H9 (cell line): ENCODE measurements at regions not wholly inside any gene's neighbourhood (a gene's known extent, or its start where the extent isn't known, plus 50 kb on each side); places are given as distances from the start of the nearest gene placed in this dataset.

ENCODE experiments used
- DNase-seq: peaks from one replicate; pipeline ENCODE4 v3.0.0-alpha.2; 2017
- H2AFZ ChIP-seq: one replicate; pipeline ENCODE4 v1.6.1; 2013; ENCODE audit warnings: mild to moderate bottlenecking, low read length, control low read depth, moderate library complexity
- H2AK5ac ChIP-seq: 2 replicates; pipeline ENCODE4 v1.6.1; 2013; ENCODE audit warnings: low read length, control low read depth, mixed read lengths; ENCODE audit not compliant: insufficient read length
- H2BK120ac ChIP-seq: one replicate; pipeline ENCODE4 v1.6.1; 2013; ENCODE audit warnings: low read depth, mild to moderate bottlenecking, low read length, control low read depth, inconsistent platforms; ENCODE audit not compliant: poor library complexity, severe bottlenecking
- H2BK12ac ChIP-seq: 2 replicates; pipeline ENCODE4 v1.6.1; 2013; ENCODE audit warnings: low read length, control low read depth, mixed read lengths, low read depth; ENCODE audit not compliant: insufficient read length
- H2BK15ac ChIP-seq: 2 replicates; pipeline ENCODE4 v1.6.1; 2013; ENCODE audit warnings: low read depth, low read length, control low read depth
- H2BK20ac ChIP-seq: one replicate; pipeline ENCODE4 v1.6.1; 2013; ENCODE audit warnings: low read depth, mild to moderate bottlenecking, low read length, control low read depth, inconsistent platforms; ENCODE audit not compliant: poor library complexity, severe bottlenecking
- H2BK5ac ChIP-seq: 2 replicates; pipeline ENCODE4 v1.6.1; 2013; ENCODE audit warnings: low read length, control low read depth, mixed read lengths; ENCODE audit not compliant: insufficient read length
- H3K14ac ChIP-seq: 2 replicates; pipeline ENCODE4 v1.6.1; 2013; ENCODE audit warnings: low read length, control low read depth; ENCODE audit not compliant: insufficient read depth
- H3K18ac ChIP-seq: 2 replicates; pipeline ENCODE4 v1.6.1; 2013; ENCODE audit warnings: low read depth, mild to moderate bottlenecking, mixed read lengths, low read length, control low read depth; ENCODE audit not compliant: insufficient read length
- H3K23ac ChIP-seq: 2 replicates; pipeline ENCODE4 v1.6.1; 2013; ENCODE audit warnings: low read length, control low read depth, mixed read lengths, low read depth; ENCODE audit not compliant: insufficient read length
- H3K23me2 ChIP-seq: 2 replicates; pipeline ENCODE4 v1.6.1; 2013; ENCODE audit warnings: low read depth, mild to moderate bottlenecking, mixed read lengths, low read length, control low read depth; ENCODE audit not compliant: insufficient read length, poor library complexity, severe bottlenecking
- H3K27ac ChIP-seq: 2 replicates; pipeline ENCODE4 v1.5.1; 2013; ENCODE audit warnings: low read length, control low read depth, mixed read lengths, low read depth; ENCODE audit not compliant: insufficient read length
- H3K27me3 ChIP-seq: 2 replicates; pipeline ENCODE4 v1.6.1; 2013; ENCODE audit warnings: low read length, control low read depth, inconsistent platforms; ENCODE audit not compliant: insufficient read depth
- H3K4ac ChIP-seq: 2 replicates; pipeline ENCODE4 v1.6.1; 2013; ENCODE audit warnings: low read depth, mild to moderate bottlenecking, control low read depth, inconsistent platforms, low read length, moderate library complexity
- H3K4me1 ChIP-seq: 2 replicates; pipeline ENCODE4 v1.6.1; 2013; ENCODE audit warnings: low read length, control low read depth, inconsistent platforms; ENCODE audit not compliant: insufficient read depth
- H3K4me2 ChIP-seq: 2 replicates; pipeline ENCODE4 v1.6.1; 2013; ENCODE audit warnings: low read length, control low read depth, mixed read lengths; ENCODE audit not compliant: insufficient read length, insufficient read depth
- H3K56ac ChIP-seq: 2 replicates; pipeline ENCODE4 v1.6.1; 2013; ENCODE audit warnings: low read depth, mild to moderate bottlenecking, mixed read lengths, low read length, control low read depth; ENCODE audit not compliant: insufficient read length
- H3K79me1 ChIP-seq: 2 replicates; pipeline ENCODE4 v1.6.1; 2013; ENCODE audit warnings: low read depth, mild to moderate bottlenecking, moderate library complexity, low read length, control low read depth, inconsistent platforms; ENCODE audit not compliant: insufficient read depth, poor library complexity, severe bottlenecking
- H3K79me2 ChIP-seq: 2 replicates; pipeline ENCODE4 v1.6.1; 2013; ENCODE audit warnings: low read length, control low read depth, inconsistent platforms; ENCODE audit not compliant: insufficient read depth
- H3K9ac ChIP-seq: 2 replicates; pipeline ENCODE4 v1.6.1; 2013; ENCODE audit warnings: low read length, control low read depth, mixed read lengths; ENCODE audit not compliant: insufficient read length; ENCODE audit errors: extremely low read depth
- H3K9me3 ChIP-seq: one replicate; pipeline ENCODE4 v1.6.1; 2013; ENCODE audit warnings: low read depth, low read length, inconsistent platforms; ENCODE audit not compliant: control insufficient read depth
- H3T11ph ChIP-seq: one replicate; pipeline ENCODE4 v1.6.1; 2013; ENCODE audit warnings: mild to moderate bottlenecking, low read length, control low read depth, inconsistent platforms
- H4K20me1 ChIP-seq: one replicate; pipeline ENCODE4 v1.6.1; 2013; ENCODE audit not compliant: control insufficient read depth, insufficient read length, insufficient read depth
- H4K5ac ChIP-seq: 2 replicates; pipeline ENCODE4 v1.6.1; 2013; ENCODE audit warnings: low read depth, mild to moderate bottlenecking, mixed read lengths, low read length, control low read depth; ENCODE audit not compliant: insufficient read length
- H4K8ac ChIP-seq: replicated peaks from 2 replicates; pipeline ENCODE4 v1.6.1; 2013; ENCODE audit warnings: low read length, control low read depth, mixed read lengths, low read depth; ENCODE audit not compliant: insufficient read length
- H4K91ac ChIP-seq: 2 replicates; pipeline ENCODE4 v1.6.1; 2013; ENCODE audit warnings: low read depth, mild to moderate bottlenecking, moderate library complexity, mixed read lengths, low read length, control low read depth; ENCODE audit not compliant: insufficient read length
- H3K27ac Mint-ChIP-seq, 3 experiments: 2 replicates in 2 of 3; 3 replicates in 1 of 3; pipeline ENCODE4 v1.8.0; 2020 to 2021; ENCODE audit warnings: mixed read lengths in 3 of 3, mild to moderate bottlenecking in 1 of 3, moderate library complexity in 1 of 3
- H3K27me3 Mint-ChIP-seq: 2 replicates; pipeline ENCODE4 v1.8.0; 2021; ENCODE audit warnings: low read depth, mild to moderate bottlenecking, moderate library complexity, mixed read lengths
- H3K36me3 Mint-ChIP-seq, 3 experiments: 2 replicates in 2 of 3; 3 replicates in 1 of 3; pipeline ENCODE4 v1.8.0; 2020 to 2021; ENCODE audit warnings: low read depth in 3 of 3, mixed read lengths in 3 of 3; ENCODE audit not compliant: insufficient read depth in 1 of 3
- H3K4me1 Mint-ChIP-seq, 2 experiments: 2 replicates each; pipeline ENCODE4 v1.8.0; 2020; ENCODE audit warnings: mixed read lengths in 2 of 2
- H3K4me3 Mint-ChIP-seq, 2 experiments: 2 replicates in 1 of 2; 3 replicates in 1 of 2; pipeline ENCODE4 v1.8.0; 2020 to 2021; ENCODE audit warnings: mild to moderate bottlenecking in 2 of 2, mixed read lengths in 2 of 2, moderate library complexity in 1 of 2
- H3K9me3 Mint-ChIP-seq, 2 experiments: 2 replicates in 1 of 2; 3 replicates in 1 of 2; pipeline ENCODE4 v1.8.0; 2020; ENCODE audit warnings: mild to moderate bottlenecking in 2 of 2, mixed read lengths in 2 of 2, moderate library complexity in 1 of 2
- WGBS: extraction: QIAGEN DNeasy Blood & Tissue Kit; methylation state at CpG from one replicate; pipeline ENCODE4 v1.1.7; 2013; ENCODE audit warnings: missing lambda C conversion rate, low lambda C conversion rate, mixed read lengths; ENCODE audit not compliant: insufficient read length; ENCODE audit errors: extremely low coverage; 5-methylcytosine and 5-hydroxymethylcytosine counted together
- TF ChIP-seq, protein P1 (sequence below): fragments of 200-600 bp; sonication (generic); conservative IDR thresholded peaks from 3 replicates; pipeline ENCODE4 v1.8.0; 2021; ENCODE audit warnings: antibody characterized with exemption, mild to moderate bottlenecking

DNA sequence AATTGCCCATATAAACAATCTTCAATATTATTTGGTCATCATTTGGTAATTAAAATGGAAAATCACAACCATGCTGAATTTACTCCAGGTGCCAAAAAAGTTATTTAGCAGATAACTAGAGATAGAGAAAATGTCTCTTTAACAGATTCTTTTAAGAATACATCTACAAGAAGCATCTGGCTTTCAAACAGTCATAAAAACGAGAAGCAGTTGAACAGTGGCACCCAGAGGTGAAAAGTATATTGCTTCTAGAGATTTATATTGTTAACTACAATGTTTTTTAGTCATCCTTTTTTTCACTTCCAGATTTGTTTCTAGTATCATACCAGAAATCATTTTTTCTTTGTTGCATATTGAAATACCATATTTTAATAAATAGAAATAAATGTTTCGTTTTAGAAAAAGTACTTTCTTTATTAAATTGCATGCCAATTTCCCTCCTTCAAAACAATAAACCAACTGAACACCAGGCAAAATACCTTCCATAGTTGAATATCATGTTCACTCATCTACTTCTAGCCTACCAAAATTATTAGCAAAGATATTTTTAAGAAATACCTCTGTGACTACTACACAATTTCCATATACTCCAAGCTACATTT is 65.4 kb upstream of the HNRNPA3 start:
- no peak overlapping the region for H4K91ac ChIP-seq
- H3K4me2 ChIP-seq = no peak overlapping the region
- H3K36me3 Mint-ChIP-seq = no peaks in the 10 kb centered on the region
- TF ChIP-seq, protein P1, sequence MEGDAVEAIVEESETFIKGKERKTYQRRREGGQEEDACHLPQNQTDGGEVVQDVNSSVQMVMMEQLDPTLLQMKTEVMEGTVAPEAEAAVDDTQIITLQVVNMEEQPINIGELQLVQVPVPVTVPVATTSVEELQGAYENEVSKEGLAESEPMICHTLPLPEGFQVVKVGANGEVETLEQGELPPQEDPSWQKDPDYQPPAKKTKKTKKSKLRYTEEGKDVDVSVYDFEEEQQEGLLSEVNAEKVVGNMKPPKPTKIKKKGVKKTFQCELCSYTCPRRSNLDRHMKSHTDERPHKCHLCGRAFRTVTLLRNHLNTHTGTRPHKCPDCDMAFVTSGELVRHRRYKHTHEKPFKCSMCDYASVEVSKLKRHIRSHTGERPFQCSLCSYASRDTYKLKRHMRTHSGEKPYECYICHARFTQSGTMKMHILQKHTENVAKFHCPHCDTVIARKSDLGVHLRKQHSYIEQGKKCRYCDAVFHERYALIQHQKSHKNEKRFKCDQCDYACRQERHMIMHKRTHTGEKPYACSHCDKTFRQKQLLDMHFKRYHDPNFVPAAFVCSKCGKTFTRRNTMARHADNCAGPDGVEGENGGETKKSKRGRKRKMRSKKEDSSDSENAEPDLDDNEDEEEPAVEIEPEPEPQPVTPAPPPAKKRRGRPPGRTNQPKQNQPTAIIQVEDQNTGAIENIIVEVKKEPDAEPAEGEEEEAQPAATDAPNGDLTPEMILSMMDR = peak; percentile 82
- no peak overlapping the region for H3K18ac ChIP-seq
- no peak for DNase-seq
- H3K9me3 ChIP-seq = no peaks in the 10 kb centered on the region
- no peak overlapping the region for H3T11ph ChIP-seq
- H3K23ac ChIP-seq = no peak overlapping the region
- no peak overlapping the region for H2AFZ ChIP-seq
- H3K4ac ChIP-seq = no peak overlapping the region
- no CpG with 5 or more reads among the region's 2 CpGs for WGBS
- no peak overlapping the region for H2AK5ac ChIP-seq
- no peaks in the 10 kb centered on the region for H3K4me1 ChIP-seq
- H3K79me1 ChIP-seq = no peaks in the 10 kb centered on the region
- H3K79me2 ChIP-seq = no peaks in the 10 kb centered on the region
- peaks cover 12 to 18% of the 10 kb centered on the region in 2 experiments for H3K4me1 Mint-ChIP-seq
- no peak overlapping the region for H3K56ac ChIP-seq
- H2BK12ac ChIP-seq = no peak overlapping the region
- H4K8ac ChIP-seq = no peak overlapping the region
- H4K20me1 ChIP-seq = no peaks in the 10 kb centered on the region
- no peak overlapping the region for H2BK5ac ChIP-seq
- H3K4me3 Mint-ChIP-seq = no peak overlapping the region
- H3K23me2 ChIP-seq = peaks cover 3% of the 10 kb centered on the region
- H3K27me3 Mint-ChIP-seq = peaks cover 18% of the 10 kb centered on the region
- H3K27me3 ChIP-seq = no peaks in the 10 kb centered on the region
- H2BK120ac ChIP-seq = no peak overlapping the region
- no peak overlapping the region for H3K14ac ChIP-seq
- no peak overlapping the region for H3K27ac Mint-ChIP-seq
- H3K9me3 Mint-ChIP-seq = no peaks in the 10 kb centered on the region
- no peak overlapping the region for H2BK20ac ChIP-seq
- H2BK15ac ChIP-seq = no peak overlapping the region
- no peak overlapping the region for H4K5ac ChIP-seq
- H3K27ac ChIP-seq = no peak overlapping the region
- H3K9ac ChIP-seq = no peak overlapping the region
